K562 (cell line): ENCODE measurements at regions not wholly inside any gene's neighbourhood (a gene's known extent, or its start where the extent isn't known, plus 50 kb on each side); places are given as distances from the start of the nearest gene placed in this dataset.

Experiments used
- ATAC-seq: fragments of 200-7000 bp; cut with Tn5 transposase; 3 replicates; pipeline ENCODE4 v1.9.1; 2020; ENCODE audit warnings: moderate library complexity
- BruUV-seq: library from RNA; stranded (reverse); fragments of 400-500 nt; replicated peaks from 2 replicates; lab custom pipeline; 2021; lab: Mats Ljungman, UMichigan
- CTCF ChIA-PET: fragments of 300-600 bp; formaldehyde crosslinking; extraction: SDS; loops from one replicate; lab custom pipeline; 2021; ENCODE audit warnings: low intra/inter-chr PET ratio; lab: Yijun Ruan, JAX
- POLR2A ChIA-PET: fragments of 300-600, 350-650 bp; sonication (Branson Sonifier 250); formaldehyde crosslinking; extraction: SDS; loops from one replicate; lab custom pipeline; 2021; ENCODE audit warnings: antibody characterized with exemption, inconsistent platforms; lab: Yijun Ruan, JAX
- DNase-seq, 4 experiments: peaks; one replicate each; pipeline versions ENCODE4 v3.0.0 to v3.0.0-alpha.2; 2011 to 2018; ENCODE audit warnings: low spot score in 3 of 4, mixed read lengths in 3 of 4; ENCODE audit errors: extremely low read depth in 1 of 4
- FAIRE-seq: peaks from 2 replicates; lab custom pipeline; 2011; peaks lifted over from hg19 to GRCh38; lab: Jason Lieb, UNC
- H2AFZ ChIP-seq: 2 replicates; pipeline ENCODE4 v1.6.0; 2011; ENCODE audit warnings: low read depth, low read length, control low read depth, inconsistent platforms
- H3K27ac ChIP-seq: fragments of 200-600 bp; 3 replicates; pipeline ENCODE4 v1.8.0; 2011; ENCODE audit warnings: low read depth, mild to moderate bottlenecking, control low read depth, inconsistent platforms, low read length, moderate library complexity, mixed read lengths; ENCODE audit errors: extremely low read depth
- H3K27me3 ChIP-seq, 2 experiments: fragments of 300-600 bp in 1 of 2; 2 replicates in 1 of 2; 3 replicates in 1 of 2; pipeline versions ENCODE4 v1.6.0 to v1.8.0; 2011; ENCODE audit warnings: inconsistent platforms in 2 of 2, low read length in 2 of 2, mild to moderate bottlenecking in 1 of 2, mixed read lengths in 1 of 2, moderate library complexity in 1 of 2; ENCODE audit not compliant: control insufficient read depth in 2 of 2, insufficient read depth in 2 of 2
- H3K36me3 ChIP-seq: fragments of 300-600 bp; 3 replicates; pipeline ENCODE4 v1.8.0; 2011; ENCODE audit warnings: mild to moderate bottlenecking, low read length, inconsistent platforms; ENCODE audit not compliant: control insufficient read depth, insufficient read depth
- H3K4me1 ChIP-seq, 2 experiments: fragments of 200-600 bp in 1 of 2; replicated peaks in 1 of 2; 2 replicates in 1 of 2; 3 replicates in 1 of 2; pipeline versions ENCODE4 v1.5.1 to v1.8.0; 2011; ENCODE audit warnings: inconsistent platforms in 2 of 2, low read length in 2 of 2, mild to moderate bottlenecking in 1 of 2, mixed read lengths in 1 of 2, moderate library complexity in 1 of 2; ENCODE audit not compliant: control insufficient read depth in 2 of 2, insufficient read depth in 2 of 2
- H3K4me2 ChIP-seq: 2 replicates; pipeline ENCODE4 v1.6.1; 2011; ENCODE audit warnings: low read length, control low read depth, inconsistent platforms, mixed read lengths; ENCODE audit not compliant: insufficient read depth
- H3K4me3 ChIP-seq: fragments of 200-600 bp; sonication (generic), shearing (Covaris generic); 2 replicates; pipeline ENCODE4 v1.5.1; 2016; ENCODE audit warnings: control low read depth, inconsistent platforms
- H3K79me2 ChIP-seq: fragments of 200-600 bp; 3 replicates; pipeline ENCODE4 v1.8.0; 2011; ENCODE audit warnings: low read length, inconsistent platforms; ENCODE audit not compliant: control insufficient read depth, insufficient read depth
- H3K9ac ChIP-seq, 2 experiments: 2 replicates each; pipeline versions ENCODE4 v1.6.0 to v1.6.1; 2011; ENCODE audit warnings: low read depth in 2 of 2, low read length in 2 of 2, control low read depth in 1 of 2, inconsistent platforms in 1 of 2, mild to moderate bottlenecking in 1 of 2, mixed read lengths in 1 of 2; ENCODE audit not compliant: insufficient read depth in 1 of 2
- H3K9me1 ChIP-seq: one replicate; pipeline ENCODE4 v1.6.0; 2011; ENCODE audit warnings: inconsistent platforms, mild to moderate bottlenecking, low read length, moderate library complexity; ENCODE audit not compliant: control insufficient read depth, insufficient read depth
- H3K9me3 ChIP-seq: replicated peaks from 2 replicates; pipeline ENCODE4 v1.5.1; 2011; ENCODE audit warnings: low read depth, low read length, inconsistent platforms; ENCODE audit not compliant: control insufficient read depth, insufficient read depth
- H4K20me1 ChIP-seq: replicated peaks from 2 replicates; pipeline ENCODE4 v1.6.1; 2011; ENCODE audit warnings: low read length, inconsistent platforms, mixed read lengths; ENCODE audit not compliant: control insufficient read depth, insufficient read depth
- BCOR ChIP-seq: fragments of 450-650 bp; IDR thresholded peaks from 2 replicates; pipeline ENCODE4 v1.6.1; 2016
- CBX8 ChIP-seq: fragments of 200-600 bp; sonication (generic); IDR thresholded peaks from 2 replicates; pipeline ENCODE4 v1.6.1; 2012; ENCODE audit warnings: borderline replicate concordance, mixed run types, low read depth, mild to moderate bottlenecking, moderate library complexity, mixed read lengths, low read length, control low read depth, inconsistent platforms; ENCODE audit not compliant: poor library complexity, severe bottlenecking; ENCODE audit errors: extremely low read depth
- CSDE1 ChIP-seq, 2 experiments: fragments of 450-650 bp; IDR thresholded peaks; 2 replicates each; pipeline ENCODE4 v1.6.1; 2016; ENCODE audit warnings: mild to moderate bottlenecking in 1 of 2
- MCM2 ChIP-seq: fragments of 450-650 bp; IDR thresholded peaks from 2 replicates; pipeline ENCODE4 v1.6.1; 2017; ENCODE audit warnings: low read depth, mild to moderate bottlenecking
- STAG1 ChIP-seq: sonication (generic); formaldehyde crosslinking; IDR thresholded peaks from 2 replicates; pipeline ENCODE4 v1.5.0; 2020; ENCODE audit warnings: missing genetic modification reagents, borderline replicate concordance
- ZNF143 ChIP-seq: sonication (generic); formaldehyde crosslinking; IDR thresholded peaks from 2 replicates; pipeline ENCODE4 v1.9.0; 2022; ENCODE audit warnings: mild to moderate bottlenecking, missing genetic modification reagents
- ZNF217 ChIP-seq: sonication (generic); formaldehyde crosslinking; IDR thresholded peaks from 2 replicates; pipeline ENCODE4 v1.8.0; 2022; ENCODE audit warnings: mild to moderate bottlenecking, missing genetic modification reagents
- ZNF274 ChIP-seq: IDR thresholded peaks from 2 replicates; pipeline ENCODE4 v1.6.1; 2011; ENCODE audit warnings: low read depth, mild to moderate bottlenecking, low read length, moderate library complexity, borderline replicate concordance
- ZNF57 ChIP-seq: fragments of 450-650 bp; formaldehyde crosslinking; IDR thresholded peaks from 2 replicates; pipeline ENCODE4 v1.4.0; 2020; ENCODE audit warnings: mild to moderate bottlenecking, moderate library complexity
- ZNF707 ChIP-seq: fragments of 250-450 bp; sonication (Bioruptor Pico); conservative IDR thresholded peaks from 2 replicates; pipeline ENCODE4 v1.8.0; 2022; ENCODE audit warnings: inconsistent platforms, mild to moderate bottlenecking, moderate library complexity
- ZSCAN29 ChIP-seq: fragments of 450-650 bp; IDR thresholded peaks from 2 replicates; pipeline ENCODE4 v1.6.1; 2017
- WGBS: fragments of 100-300 bp; shearing (Covaris generic); methylation state at CpG from one replicate; pipeline ENCODE4 v1.1.6; 2016; ENCODE audit warnings: low coverage, mixed read lengths; ENCODE audit not compliant: insufficient coverage; ENCODE audit errors: missing lambda C conversion rate; 5-methylcytosine and 5-hydroxymethylcytosine counted together
- in situ Hi-C: fragments of 300-500 bp; cut with MboI; formaldehyde crosslinking; loops from 4 replicates; pipeline ENCODE4 v1.15.0; 2018; ENCODE audit warnings: inconsistent platforms, mixed read lengths
- intact Hi-C: fragments of 100-400 bp; cut with micrococcal nuclease; formaldehyde crosslinking; loops from 2 replicates; pipeline ENCODE4 v1.14.2; 2022
- TF ChIP-seq, protein P1 (sequence below): sonication (generic); formaldehyde crosslinking; IDR thresholded peaks from 2 replicates; pipeline ENCODE4 v1.5.0; 2020; ENCODE audit warnings: missing genetic modification reagents
- TF ChIP-seq, protein P2 (sequence below): fragments of 250-450 bp; sonication (Bioruptor Pico); IDR thresholded peaks from 2 replicates; pipeline ENCODE4 v1.8.0; 2021; ENCODE audit warnings: moderate library complexity, mild to moderate bottlenecking, inconsistent platforms
- TF ChIP-seq, protein P3 (sequence below): fragments of 450-650 bp; IDR thresholded peaks from 2 replicates; pipeline ENCODE4 v1.6.1; 2018; ENCODE audit warnings: mild to moderate bottlenecking, low read depth; ENCODE audit not compliant: partially characterized antibody

GRCh38 chr5:4882186-4882585, 257.9 kb upstream of the ADAMTS16 start:
- peaks cover 0 to 15% of the 10 kb centered on the region in 2 experiments; a peak in 2 of 5 replicates for H3K27me3 ChIP-seq
- H3K9ac ChIP-seq = no peak overlapping the region
- H3K4me2 ChIP-seq = no peak overlapping the region
- DNase-seq (no peak), FAIRE-seq (no peak), ATAC-seq (no peak)
- no peak overlapping the region for H3K27ac ChIP-seq
- BruUV-seq = no TSS peak
- CTCF ChIA-PET = no interaction called here
- POLR2A ChIA-PET = no interaction called here
- intact Hi-C loops (no loop called here), in situ Hi-C loops (loop anchor here (25.0 kb wide), 1 partner anchor 530 kb away; the partner anchor contains the start of gene ICE1)
- H2AFZ ChIP-seq = no peak overlapping the region
- H3K79me2 ChIP-seq = no peaks in the 10 kb centered on the region
- WGBS = 2% methylated on average over 4 of the region's 4 CpGs
- H3K36me3 ChIP-seq = no peaks in the 10 kb centered on the region
- H3K9me1 ChIP-seq = no peaks in the 10 kb centered on the region
- peaks cover 0 to 3% of the 10 kb centered on the region in 2 experiments; a peak in 1 of 5 replicates for H3K4me1 ChIP-seq
- no peaks in the 10 kb centered on the region for H3K9me3 ChIP-seq
- no peak for TF ChIP-seq ZNF57
- TF ChIP-seq ZNF143 (CRISPR knock-in tag) = no peak
- TF ChIP-seq, protein P1, sequence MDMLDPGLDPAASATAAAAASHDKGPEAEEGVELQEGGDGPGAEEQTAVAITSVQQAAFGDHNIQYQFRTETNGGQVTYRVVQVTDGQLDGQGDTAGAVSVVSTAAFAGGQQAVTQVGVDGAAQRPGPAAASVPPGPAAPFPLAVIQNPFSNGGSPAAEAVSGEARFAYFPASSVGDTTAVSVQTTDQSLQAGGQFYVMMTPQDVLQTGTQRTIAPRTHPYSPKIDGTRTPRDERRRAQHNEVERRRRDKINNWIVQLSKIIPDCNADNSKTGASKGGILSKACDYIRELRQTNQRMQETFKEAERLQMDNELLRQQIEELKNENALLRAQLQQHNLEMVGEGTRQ (CRISPR knock-in tag) = no peak
- no peak for TF ChIP-seq ZNF217
- no peak for TF ChIP-seq CBX8
- TF ChIP-seq, protein P2, sequence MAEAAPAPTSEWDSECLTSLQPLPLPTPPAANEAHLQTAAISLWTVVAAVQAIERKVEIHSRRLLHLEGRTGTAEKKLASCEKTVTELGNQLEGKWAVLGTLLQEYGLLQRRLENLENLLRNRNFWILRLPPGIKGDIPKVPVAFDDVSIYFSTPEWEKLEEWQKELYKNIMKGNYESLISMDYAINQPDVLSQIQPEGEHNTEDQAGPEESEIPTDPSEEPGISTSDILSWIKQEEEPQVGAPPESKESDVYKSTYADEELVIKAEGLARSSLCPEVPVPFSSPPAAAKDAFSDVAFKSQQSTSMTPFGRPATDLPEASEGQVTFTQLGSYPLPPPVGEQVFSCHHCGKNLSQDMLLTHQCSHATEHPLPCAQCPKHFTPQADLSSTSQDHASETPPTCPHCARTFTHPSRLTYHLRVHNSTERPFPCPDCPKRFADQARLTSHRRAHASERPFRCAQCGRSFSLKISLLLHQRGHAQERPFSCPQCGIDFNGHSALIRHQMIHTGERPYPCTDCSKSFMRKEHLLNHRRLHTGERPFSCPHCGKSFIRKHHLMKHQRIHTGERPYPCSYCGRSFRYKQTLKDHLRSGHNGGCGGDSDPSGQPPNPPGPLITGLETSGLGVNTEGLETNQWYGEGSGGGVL (CRISPR knock-in tag) = no peak
- TF ChIP-seq ZNF274 = no peak
- TF ChIP-seq BCOR = no peak
- TF ChIP-seq, protein P3, sequence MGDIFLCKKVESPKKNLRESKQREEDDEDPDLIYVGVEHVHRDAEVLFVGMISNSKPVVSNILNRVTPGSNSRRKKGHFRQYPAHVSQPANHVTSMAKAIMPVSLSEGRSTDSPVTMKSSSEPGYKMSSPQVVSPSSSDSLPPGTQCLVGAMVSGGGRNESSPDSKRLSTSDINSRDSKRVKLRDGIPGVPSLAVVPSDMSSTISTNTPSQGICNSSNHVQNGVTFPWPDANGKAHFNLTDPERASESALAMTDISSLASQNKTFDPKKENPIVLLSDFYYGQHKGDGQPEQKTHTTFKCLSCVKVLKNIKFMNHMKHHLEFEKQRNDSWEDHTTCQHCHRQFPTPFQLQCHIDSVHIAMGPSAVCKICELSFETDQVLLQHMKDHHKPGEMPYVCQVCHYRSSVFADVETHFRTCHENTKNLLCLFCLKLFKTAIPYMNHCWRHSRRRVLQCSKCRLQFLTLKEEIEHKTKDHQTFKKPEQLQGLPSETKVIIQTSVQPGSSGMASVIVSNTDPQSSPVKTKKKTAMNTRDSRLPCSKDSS = no peak
- TF ChIP-seq STAG1 (CRISPR knock-in tag) = no peak
- no peak for TF ChIP-seq ZSCAN29
- TF ChIP-seq CSDE1 (IDR thresholded peaks at IDR 0.05) = no peak
- no peak for TF ChIP-seq MCM2
- no peak for TF ChIP-seq ZNF707
- no peak overlapping the region for H3K4me3 ChIP-seq
- H4K20me1 ChIP-seq = no peaks in the 10 kb centered on the region
